Neural progenitor cell (in vitro differentiated cells): ENCODE measurements at regions not wholly inside any gene's neighbourhood (a gene's known extent, or its start where the extent isn't known, plus 50 kb on each side); places are given as distances from the start of the nearest gene placed in this dataset.

Experiments
- DNase-seq: peaks from one replicate; pipeline ENCODE4 v3.0.0-alpha.2; 2016; ENCODE audit warnings: low spot score
- H2AFZ ChIP-seq: fragments of 200-600 bp; sonication (generic); replicated peaks from 2 replicates; pipeline ENCODE4 v1.6.1; 2016; ENCODE audit warnings: antibody characterized with exemption
- H3F3A ChIP-seq: fragments of 200-600 bp; sonication (generic); 2 replicates; pipeline ENCODE4 v1.6.1; 2016; ENCODE audit warnings: antibody characterized with exemption, low read depth
- H3K27ac ChIP-seq: fragments of 200-600 bp; sonication (generic); 2 replicates; pipeline ENCODE4 v1.5.1; 2016; ENCODE audit warnings: mild to moderate bottlenecking
- H3K27me3 ChIP-seq: fragments of 200-600 bp; sonication (generic); 2 replicates; pipeline ENCODE4 v1.6.1; 2016; ENCODE audit warnings: mild to moderate bottlenecking, moderate library complexity
- H3K36me3 ChIP-seq: fragments of 200-600 bp; sonication (generic); 2 replicates; pipeline ENCODE4 v1.5.1; 2016
- H3K4me1 ChIP-seq: fragments of 200-600 bp; sonication (generic); 2 replicates; pipeline ENCODE4 v1.6.1; 2016; ENCODE audit warnings: mixed run types
- H3K4me2 ChIP-seq: fragments of 200-600 bp; sonication (generic); 2 replicates; pipeline ENCODE4 v1.6.1; 2016
- H3K4me3 ChIP-seq: fragments of 200-600 bp; sonication (generic); 2 replicates; pipeline ENCODE4 v1.5.1; 2016
- H3K79me2 ChIP-seq: fragments of 200-600 bp; sonication (generic); 2 replicates; pipeline ENCODE4 v1.6.1; 2016; ENCODE audit warnings: low read depth
- H3K9ac ChIP-seq: fragments of 200-600 bp; sonication (generic); 2 replicates; pipeline ENCODE4 v1.6.1; 2016
- H3K9me3 ChIP-seq: fragments of 200-600 bp; sonication (generic); 2 replicates; pipeline ENCODE4 v1.5.1; 2016; ENCODE audit warnings: low read depth
- H4K20me1 ChIP-seq: fragments of 200-600 bp; sonication (generic); 2 replicates; pipeline ENCODE4 v1.6.1; 2016; ENCODE audit warnings: low read depth
- H3K27ac Mint-ChIP-seq: 3 replicates; pipeline ENCODE4 v1.8.0; 2021; ENCODE audit warnings: mixed read lengths
- H3K27me3 Mint-ChIP-seq: 2 replicates; pipeline ENCODE4 v1.8.0; 2022; ENCODE audit warnings: low read depth, mild to moderate bottlenecking, inconsistent platforms, moderate library complexity, mixed read lengths; ENCODE audit not compliant: insufficient read depth
- H3K36me3 Mint-ChIP-seq: 3 replicates; pipeline ENCODE4 v1.8.0; 2021; ENCODE audit warnings: mixed read lengths
- H3K4me1 Mint-ChIP-seq: 3 replicates; pipeline ENCODE4 v1.8.0; 2021; ENCODE audit warnings: mixed read lengths
- H3K4me3 Mint-ChIP-seq: 3 replicates; pipeline ENCODE4 v1.8.0; 2021; ENCODE audit warnings: mild to moderate bottlenecking, moderate library complexity, mixed read lengths
- H3K9me3 Mint-ChIP-seq: 3 replicates; pipeline ENCODE4 v1.8.0; 2020; ENCODE audit warnings: mixed read lengths
- CTCF ChIP-seq: fragments of 200-600 bp; sonication (generic); IDR thresholded peaks from 2 replicates; pipeline ENCODE4 v1.5.1; 2017; ENCODE audit warnings: antibody characterized with exemption, mild to moderate bottlenecking
- EZH2 ChIP-seq: fragments of 200-600 bp; sonication (generic); IDR thresholded peaks from 2 replicates; pipeline ENCODE4 v1.6.1; 2017; ENCODE audit warnings: antibody characterized with exemption, mild to moderate bottlenecking, moderate library complexity
- EZH2phosphoT487 ChIP-seq: fragments of 200-600 bp; sonication (generic); IDR thresholded peaks from 2 replicates; pipeline ENCODE4 v1.6.1; 2017; ENCODE audit warnings: antibody characterized with exemption

GRCh38 chr2:220697011-220697410 lies 875.1 kb downstream of the EPHA4 start:
- Histone ChIP-seq H3F3A (peaks cover 8% of the 10 kb centered on the region), H3K4me3 (no peak overlapping the region), H3K79me2 (no peaks in the 10 kb centered on the region), H3K27me3 (no peaks in the 10 kb centered on the region), H3K9ac (no peak overlapping the region), H4K20me1 (no peaks in the 10 kb centered on the region), H3K4me1 (peaks cover 12% of the 10 kb centered on the region), H3K27ac (no peak overlapping the region), H2AFZ (no peak overlapping the region), H3K36me3 (no peaks in the 10 kb centered on the region), H3K9me3 (no peaks in the 10 kb centered on the region), H3K4me2 (no peak overlapping the region)
- TF ChIP-seq CTCF = no peak
- TF ChIP-seq EZH2phosphoT487 = no peak
- TF ChIP-seq EZH2 = no peak
- H3K27me3 Mint-ChIP-seq = peaks cover 3% of the 10 kb centered on the region
- H3K36me3 Mint-ChIP-seq = no peaks in the 10 kb centered on the region
- H3K27ac Mint-ChIP-seq = no peak overlapping the region
- H3K4me1 Mint-ChIP-seq = peaks cover 10% of the 10 kb centered on the region
- no peak overlapping the region for H3K4me3 Mint-ChIP-seq
- peaks cover 9% of the 10 kb centered on the region for H3K9me3 Mint-ChIP-seq
- no peak for DNase-seq

GRCh38 chr2:220701115-220701514 lies 871.0 kb downstream of the EPHA4 start:
- Mint-ChIP-seq H3K4me1 (peaks cover 31% of the 10 kb centered on the region), H3K9me3 (peaks cover 9% of the 10 kb centered on the region), H3K27me3 (peaks cover 3% of the 10 kb centered on the region), H3K36me3 (no peaks in the 10 kb centered on the region), H3K27ac (no peak overlapping the region), H3K4me3 (no peak overlapping the region)
- no peak overlapping the region for H3K9ac ChIP-seq
- peaks cover 8% of the 10 kb centered on the region for H3F3A ChIP-seq
- no peak overlapping the region for H2AFZ ChIP-seq
- no peak overlapping the region for H3K27ac ChIP-seq
- H3K4me3 ChIP-seq = no peak overlapping the region
- H4K20me1 ChIP-seq = no peaks in the 10 kb centered on the region
- peaks cover 21% of the 10 kb centered on the region for H3K4me1 ChIP-seq
- H3K36me3 ChIP-seq = no peaks in the 10 kb centered on the region
- H3K4me2 ChIP-seq = no peak overlapping the region
- H3K79me2 ChIP-seq = no peaks in the 10 kb centered on the region
- no peak for DNase-seq
- no peaks in the 10 kb centered on the region for H3K9me3 ChIP-seq
- TF ChIP-seq CTCF (no peak), EZH2phosphoT487 (no peak), EZH2 (no peak)
- no peaks in the 10 kb centered on the region for H3K27me3 ChIP-seq

- no peak overlapping the region for H3K9ac ChIP-seq
- H3K27me3 ChIP-seq = no peaks in the 10 kb centered on the region
- H3K27me3 Mint-ChIP-seq = peaks cover 2% of the 10 kb centered on the region
- H4K20me1 ChIP-seq = no peaks in the 10 kb centered on the region
- no peak overlapping the region for H3K4me2 ChIP-seq
- H3K36me3 ChIP-seq = no peaks in the 10 kb centered on the region
- H3K27ac ChIP-seq = no peak overlapping the region
- H3K9me3 Mint-ChIP-seq = peaks cover 9% of the 10 kb centered on the region
- peaks cover 17% of the 10 kb centered on the region for H3K4me1 ChIP-seq
- no peak for TF ChIP-seq CTCF
- no peak for TF ChIP-seq EZH2
- no peak for TF ChIP-seq EZH2phosphoT487
- no peaks in the 10 kb centered on the region for H3K36me3 Mint-ChIP-seq
- no peak overlapping the region for H3K4me3 ChIP-seq
- H3K4me1 Mint-ChIP-seq = peaks cover 25% of the 10 kb centered on the region
- H3K4me3 Mint-ChIP-seq = no peak overlapping the region
- peaks cover 6% of the 10 kb centered on the region for H3F3A ChIP-seq
- DNase-seq = peak; percentile 50
- peak overlapping the region; percentile 17 for H3K27ac Mint-ChIP-seq
- no peak overlapping the region for H2AFZ ChIP-seq
- no peaks in the 10 kb centered on the region for H3K79me2 ChIP-seq
- no peaks in the 10 kb centered on the region for H3K9me3 ChIP-seq
Observed at GRCh38 chr2:220703279-220703678, 868.8 kb downstream of the EPHA4 start.
